Superior temporal gyrus (tissue), 1 donor: ENCODE measurements at regions not wholly inside any gene's neighbourhood (a gene's known extent, or its start where the extent isn't known, plus 50 kb on each side); places are given as distances from the start of the nearest gene placed in this dataset.

ENCODE experiments used
- DNase-seq: peaks from one replicate; pipeline ENCODE4 v3.0.0-alpha.2; 2016; ENCODE audit errors: extremely low spot score

- no peak for DNase-seq
Observed at GRCh38 chr11:91813263-91813662, 411.4 kb upstream of the FAT3 start.

- DNase-seq: no peak
Observed at GRCh38 chr11:91810871-91811270, 413.7 kb upstream of the FAT3 start.

DNA sequence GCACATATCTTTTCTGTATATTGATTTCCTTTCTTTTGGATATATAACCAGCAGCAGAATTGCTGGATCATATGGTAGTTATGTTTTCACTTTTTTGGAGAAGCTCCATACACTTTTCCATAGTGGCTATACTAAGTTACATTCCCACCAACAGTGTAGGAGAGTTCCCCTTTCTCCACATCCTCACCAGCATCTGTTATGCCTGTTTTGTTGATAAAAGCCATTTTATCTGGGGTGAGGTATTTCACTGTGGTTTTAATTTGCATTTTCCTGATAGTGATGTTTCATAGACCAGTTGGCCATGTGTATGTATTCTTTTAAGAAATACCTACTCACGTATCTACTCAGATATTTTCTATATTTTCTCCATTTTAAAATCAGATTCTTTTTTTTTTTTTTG, 419.3 kb upstream of the FAT3 start:
- no peak for DNase-seq

GRCh38 chr11:91804042-91804441, 420.6 kb upstream of the FAT3 start:
- no peak for DNase-seq

- DNase-seq: no peak
Observed at GRCh38 chr11:91802475-91802874, 422.1 kb upstream of the FAT3 start.

GRCh38 chr11:91800208-91800914, 424.3 kb upstream of the FAT3 start:
- DNase-seq: no peak

GRCh38 chr11:91798240-91798639, 426.4 kb upstream of the FAT3 start:
- no peak for DNase-seq

DNA sequence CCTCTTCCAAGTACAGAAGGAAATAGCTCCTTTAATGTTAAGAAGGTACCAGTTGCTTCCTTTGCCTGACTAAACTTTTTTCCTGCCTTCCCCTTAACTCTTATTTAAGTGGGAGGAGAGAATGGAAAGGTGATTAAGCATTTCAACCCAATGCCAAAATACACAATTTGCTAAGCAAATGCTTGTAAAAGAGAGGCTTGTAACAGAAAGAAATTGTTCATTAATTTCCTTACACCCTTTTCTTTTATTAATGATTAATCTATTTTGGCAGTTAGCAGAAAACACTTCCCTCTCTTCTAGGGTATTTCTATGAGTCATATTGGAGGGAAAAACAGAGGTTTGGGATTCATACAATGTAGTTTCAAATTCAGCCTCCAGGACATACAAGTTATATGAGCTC, 427.6 kb upstream of the FAT3 start:
- no peak for DNase-seq

DNA sequence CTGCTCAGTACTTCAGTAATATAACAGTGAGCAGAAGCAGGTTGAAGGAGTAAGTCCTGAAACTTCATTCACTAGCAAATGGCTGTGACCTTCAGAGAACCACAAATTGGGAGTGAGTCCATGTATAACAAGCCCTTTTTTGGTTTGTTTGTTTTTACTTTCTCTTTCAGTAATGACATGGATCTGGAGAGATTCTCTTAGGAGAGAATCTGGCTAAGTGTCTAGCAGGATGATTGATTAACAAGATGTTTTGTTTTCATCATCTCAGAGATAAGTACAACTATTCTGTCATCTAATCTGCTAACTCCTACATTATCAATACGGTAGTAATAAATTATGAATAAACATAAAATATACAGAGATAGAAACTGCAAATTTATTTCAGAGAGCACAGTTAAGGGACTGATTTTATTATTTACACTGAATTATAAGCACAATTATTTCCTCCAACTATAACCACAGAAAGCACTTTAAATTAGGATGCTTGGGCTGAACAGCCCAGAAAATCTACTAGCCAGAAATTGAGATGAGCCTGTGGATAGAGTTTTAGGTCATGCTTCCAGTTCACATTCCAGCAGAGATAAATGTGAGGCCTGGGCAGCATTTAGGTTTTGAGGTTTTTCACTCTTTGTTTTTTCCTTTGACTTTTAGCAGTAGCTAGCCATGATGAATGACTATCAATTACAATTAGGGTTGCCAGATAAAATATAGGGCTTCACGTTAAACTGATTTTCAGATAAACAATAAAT, 429.3 kb upstream of the FAT3 start:
- no peak for DNase-seq

DNA sequence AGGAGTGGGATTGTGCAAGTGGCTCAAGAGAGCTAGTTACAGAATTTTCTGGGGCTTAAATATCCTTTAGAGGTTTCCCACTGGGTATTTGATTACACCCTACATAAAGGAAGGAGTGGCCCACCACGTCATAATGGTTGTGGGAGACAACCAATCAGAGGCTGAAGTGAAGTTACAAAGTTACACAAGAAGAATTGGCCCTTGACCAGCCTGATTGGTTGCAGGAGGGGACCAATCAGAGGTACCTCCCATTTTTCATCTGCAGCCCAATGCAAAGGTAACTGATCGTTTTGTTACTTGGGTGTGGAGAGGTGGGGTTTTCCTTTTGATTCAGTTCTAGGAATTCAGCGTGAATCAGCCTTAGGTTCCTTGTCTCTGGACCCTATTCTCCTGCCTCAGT, 430.5 kb upstream of the FAT3 start:
- DNase-seq: no peak

- no peak for DNase-seq
Observed at GRCh38 chr11:91792779-91793262, 431.8 kb upstream of the FAT3 start.

GRCh38 chr11:91791171-91791468, 433.5 kb upstream of the FAT3 start:
- no peak for DNase-seq

- DNase-seq: peak; percentile 56
Observed at GRCh38 chr11:91790346-91791170, 434.1 kb upstream of the FAT3 start.

- no peak for DNase-seq
Observed at GRCh38 chr11:91788764-91789163, 435.9 kb upstream of the FAT3 start.

DNA sequence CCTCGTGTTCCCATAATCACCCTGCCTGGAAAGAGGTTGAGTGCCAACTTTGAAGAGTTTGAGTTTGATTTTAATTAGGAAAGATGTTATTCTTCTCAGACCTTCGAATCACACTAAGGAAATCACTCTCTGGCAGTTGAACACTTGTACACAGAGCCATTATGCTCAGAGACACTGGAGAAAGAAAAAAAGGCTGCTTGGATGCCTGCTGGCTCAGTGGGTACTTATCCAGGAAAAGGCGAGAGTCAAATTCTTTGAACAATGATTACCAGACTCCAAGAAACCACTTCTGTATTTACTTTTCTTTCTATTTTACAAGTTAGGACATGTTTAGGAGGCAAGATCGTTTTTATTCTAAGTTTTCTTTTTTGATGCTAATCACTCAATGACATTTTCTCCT, 438.5 kb upstream of the FAT3 start:
- DNase-seq: no peak

GRCh38 chr11:91783173-91783572, 441.4 kb upstream of the FAT3 start:
- no peak for DNase-seq

GRCh38 chr11:91778758-91779157, 445.9 kb upstream of the FAT3 start:
- no peak for DNase-seq

GRCh38 chr11:91776655-91777054, 448.0 kb upstream of the FAT3 start:
- DNase-seq: peak; percentile 88

GRCh38 chr11:91773090-91773489, 451.5 kb upstream of the FAT3 start:
- no peak for DNase-seq

DNA sequence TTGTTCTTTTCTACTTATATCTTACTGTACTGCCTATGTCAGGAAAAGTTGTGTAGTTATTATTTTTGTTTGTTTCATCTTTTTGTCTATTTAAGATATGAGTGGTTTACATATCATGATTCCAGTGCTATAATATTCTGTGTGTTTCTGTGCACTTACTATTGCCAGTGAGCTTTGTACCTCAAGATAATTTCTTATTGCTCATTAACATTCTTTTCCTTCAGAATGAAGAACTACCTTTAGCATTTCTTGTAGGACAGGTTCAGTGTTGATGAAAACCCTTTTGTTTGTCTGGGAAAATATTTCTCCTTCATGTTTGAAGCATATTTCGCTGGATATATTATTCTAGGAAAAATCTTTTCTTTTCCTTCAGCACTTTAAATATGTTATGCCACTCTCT, 452.7 kb upstream of the FAT3 start:
- no peak for DNase-seq

DNA sequence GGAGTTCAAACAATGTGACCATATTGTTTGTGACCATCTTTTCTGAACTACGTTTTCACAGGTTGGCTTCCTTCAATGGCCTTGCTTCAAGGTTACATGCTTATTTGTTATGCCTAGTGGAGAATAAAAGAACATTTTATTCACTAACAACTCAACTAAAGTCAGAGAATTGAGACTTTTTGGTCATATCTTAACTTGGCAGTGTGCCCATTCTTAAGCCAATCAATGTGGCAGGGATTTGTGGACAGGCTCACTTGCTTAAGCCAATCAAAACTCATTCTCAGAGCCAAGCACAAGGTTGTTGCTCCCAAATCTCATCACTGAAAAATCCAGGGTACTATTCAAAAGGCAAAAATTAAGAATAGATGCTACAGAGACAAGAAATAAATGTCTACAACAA, 455.8 kb upstream of the FAT3 start:
- no peak for DNase-seq

GRCh38 chr11:91763331-91763730, 461.3 kb upstream of the FAT3 start:
- no peak for DNase-seq
